GM12878 (cell line): ENCODE measurements at regions not wholly inside any gene's neighbourhood (a gene's known extent, or its start where the extent isn't known, plus 50 kb on each side); places are given as distances from the start of the nearest gene placed in this dataset.

Source experiments
- ATAC-seq: fragments of 200-7000 bp; cut with Tn5 transposase; 3 replicates; pipeline ENCODE4 v1.9.1; 2020; ENCODE audit warnings: mild to moderate bottlenecking, moderate library complexity
- BruUV-seq: library from RNA; stranded (reverse); fragments of 400-500 nt; replicated peaks from 2 replicates; lab custom pipeline; 2021; lab: Mats Ljungman, UMichigan
- CTCF ChIA-PET: fragments of 300-600 bp; sonication (Branson Sonifier 250); formaldehyde crosslinking; extraction: SDS; loops from one replicate; lab custom pipeline; 2021; ENCODE audit warnings: inconsistent platforms; lab: Yijun Ruan, JAX
- POLR2A ChIA-PET: fragments of 350-600 bp; formaldehyde crosslinking; extraction: SDS; loops from one replicate; lab custom pipeline; 2021; ENCODE audit warnings: inconsistent platforms; lab: Charles Lee
- RAD21 ChIA-PET: fragments of 300-600 bp; sonication (Branson Sonifier 250); formaldehyde crosslinking; loops from one replicate; lab custom pipeline; 2023; ENCODE audit warnings: antibody characterized with exemption; ENCODE audit not compliant: unreplicated experiment; lab: Charles Lee
- SMC1A ChIA-PET: fragments of 300-600 bp; sonication (Branson Sonifier 250); formaldehyde crosslinking; loops from one replicate; lab custom pipeline; 2023; ENCODE audit not compliant: unreplicated experiment, uncharacterized antibody; lab: Charles Lee
- DNase-seq: peaks from one replicate; pipeline ENCODE4 v3.0.0-alpha.2; 2011; ENCODE audit warnings: low read depth, low spot score
- FAIRE-seq: peaks from 3 replicates; lab custom pipeline; 2011; peaks lifted over from hg19 to GRCh38; lab: Jason Lieb, UNC
- H2AFZ ChIP-seq: 2 replicates; pipeline ENCODE4 v1.6.0; 2011; ENCODE audit warnings: low read depth, low read length, control low read depth; ENCODE audit not compliant: control insufficient read depth
- H3K27ac ChIP-seq: 2 replicates; pipeline ENCODE4 v1.5.1; 2011; ENCODE audit warnings: control low read depth; ENCODE audit not compliant: control insufficient read depth, insufficient read depth
- H3K27me3 ChIP-seq, 2 experiments: replicated peaks in 1 of 2; 2 replicates each; pipeline versions ENCODE4 v1.6.0 to v1.6.1; 2011; ENCODE audit warnings: low read length in 1 of 2; ENCODE audit not compliant: control insufficient read depth in 2 of 2, insufficient read depth in 2 of 2
- H3K36me3 ChIP-seq, 2 experiments: 2 replicates each; pipeline ENCODE4 v1.5.1; 2011; ENCODE audit warnings: low read length in 1 of 2; ENCODE audit not compliant: control insufficient read depth in 2 of 2, insufficient read depth in 2 of 2
- H3K4me1 ChIP-seq: 2 replicates; pipeline ENCODE4 v1.6.1; 2011; ENCODE audit warnings: mild to moderate bottlenecking, low read length, moderate library complexity, mixed read lengths; ENCODE audit not compliant: control insufficient read depth, insufficient read depth
- H3K4me2 ChIP-seq: 2 replicates; pipeline ENCODE4 v1.6.0; 2011; ENCODE audit warnings: control low read depth; ENCODE audit not compliant: control insufficient read depth, insufficient read depth
- H3K4me3 ChIP-seq: fragments of 200-600 bp; sonication (generic); 2 replicates; pipeline ENCODE4 v1.5.1; 2016
- H3K79me2 ChIP-seq: 2 replicates; pipeline ENCODE4 v1.6.0; 2011; ENCODE audit warnings: low read length; ENCODE audit not compliant: control insufficient read depth, insufficient read depth
- H3K9ac ChIP-seq: 2 replicates; pipeline ENCODE4 v1.8.0; 2011; ENCODE audit warnings: low read length, control low read depth, mixed read lengths; ENCODE audit not compliant: control insufficient read depth, insufficient read depth
- H3K9me3 ChIP-seq: replicated peaks from 3 replicates; pipeline ENCODE4 v1.5.1; 2011; ENCODE audit warnings: mild to moderate bottlenecking, low read length; ENCODE audit not compliant: control insufficient read depth, insufficient read depth
- H4K20me1 ChIP-seq: 2 replicates; pipeline ENCODE4 v1.6.0; 2011; ENCODE audit not compliant: control insufficient read depth, insufficient read depth
- DPF2 ChIP-seq: fragments of 450-650 bp; IDR thresholded peaks from 2 replicates; pipeline ENCODE4 v1.6.1; 2017; ENCODE audit warnings: mild to moderate bottlenecking
- IKZF1 ChIP-seq: fragments of 450-650 bp; conservative IDR thresholded peaks from 2 replicates; pipeline ENCODE4 v1.6.1; 2017; ENCODE audit warnings: antibody characterized with exemption, mild to moderate bottlenecking
- JUNB ChIP-seq: IDR thresholded peaks from 2 replicates; pipeline ENCODE4 v1.6.1; 2016; ENCODE audit warnings: antibody characterized with exemption, mild to moderate bottlenecking
- LARP7 ChIP-seq: fragments of 450-650 bp; IDR thresholded peaks from 2 replicates; pipeline ENCODE4 v1.6.1; 2017; ENCODE audit warnings: mild to moderate bottlenecking
- MTA2 ChIP-seq: fragments of 450-650 bp; IDR thresholded peaks from 2 replicates; pipeline ENCODE4 v1.6.1; 2016; ENCODE audit warnings: low read depth, mild to moderate bottlenecking, moderate library complexity
- POLR2AphosphoS2 ChIP-seq: IDR thresholded peaks from 2 replicates; pipeline ENCODE4 v1.6.1; 2011; ENCODE audit warnings: low read depth, mild to moderate bottlenecking, low read length, improper control_type of control experiment, moderate library complexity
- RAD51 ChIP-seq: fragments of 450-650 bp; IDR thresholded peaks from 2 replicates; pipeline ENCODE4 v1.6.1; 2016; ENCODE audit warnings: moderate library complexity, mild to moderate bottlenecking, inconsistent platforms
- RUNX3 ChIP-seq: IDR thresholded peaks from 2 replicates; pipeline ENCODE4 v1.6.1; 2012; ENCODE audit warnings: low read length, inconsistent platforms
- SIX5 ChIP-seq: IDR thresholded peaks from 2 replicates; pipeline ENCODE4 v1.6.1; 2011; ENCODE audit warnings: mild to moderate bottlenecking, low read depth, low read length, moderate library complexity; ENCODE audit not compliant: severe bottlenecking
- SPI1 ChIP-seq: IDR thresholded peaks from 2 replicates; pipeline ENCODE4 v1.6.1; 2011; ENCODE audit warnings: low read depth, mild to moderate bottlenecking, low read length, moderate library complexity, borderline replicate concordance; ENCODE audit not compliant: insufficient read depth
- TCF12 ChIP-seq: IDR thresholded peaks from 2 replicates; pipeline ENCODE4 v1.6.1; 2011; ENCODE audit warnings: low read depth, mild to moderate bottlenecking, low read length
- WGBS: methylation state at CpG from one replicate; pipeline ENCODE4 v1.1.6; 2016; ENCODE audit warnings: low lambda C conversion rate; ENCODE audit not compliant: insufficient replicate concordance, insufficient coverage; ENCODE audit errors: missing lambda C conversion rate; 5-methylcytosine and 5-hydroxymethylcytosine counted together
- in situ Hi-C: fragments of 300-500 bp; cut with MboI; formaldehyde crosslinking; loops from 9 replicates; pipeline ENCODE4 v1.14.3; 2018; ENCODE audit warnings: mixed read lengths
- intact Hi-C: fragments of 100-400 bp; cut with micrococcal nuclease; formaldehyde crosslinking; loops from one replicate; pipeline ENCODE4 v1.14.2; 2022; ENCODE audit not compliant: unreplicated experiment
- TF ChIP-seq, protein P1 (sequence below): IDR thresholded peaks from 2 replicates; pipeline ENCODE4 v1.6.1; 2011; ENCODE audit warnings: borderline replicate concordance, low read depth, mild to moderate bottlenecking, moderate library complexity, low read length; ENCODE audit not compliant: insufficient read depth, poor library complexity, severe bottlenecking
- TF ChIP-seq, protein P2 (sequence below): IDR thresholded peaks from 2 replicates; pipeline ENCODE4 v1.6.1; 2012; ENCODE audit warnings: low read depth, low read length, improper control_type of control experiment
- TF ChIP-seq, protein P3 (sequence below): fragments of 450-650 bp; formaldehyde crosslinking; IDR thresholded peaks from 2 replicates; pipeline ENCODE4 v1.4.0; 2022; ENCODE audit warnings: mild to moderate bottlenecking, moderate library complexity

DNA sequence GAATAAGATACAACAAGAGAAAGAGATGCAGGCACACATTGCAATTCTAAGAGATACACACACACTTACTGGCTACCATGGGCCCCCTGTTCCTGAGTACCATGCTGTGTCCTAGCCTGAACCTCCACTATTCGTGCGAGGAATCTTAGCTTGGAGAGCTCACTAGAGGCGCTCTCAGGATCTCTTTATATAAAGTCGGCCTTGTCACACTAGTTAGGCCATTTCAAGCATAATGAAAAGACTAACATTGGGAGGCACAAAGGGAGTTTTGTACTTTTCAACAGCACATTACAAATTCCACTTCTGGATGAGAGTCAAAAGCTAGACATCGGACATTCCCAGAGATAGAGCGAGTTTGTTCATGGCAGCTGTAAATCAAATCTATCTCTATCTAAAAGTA, 365.2 kb downstream of the DSEL start (continued):
- TF ChIP-seq, protein P1, sequence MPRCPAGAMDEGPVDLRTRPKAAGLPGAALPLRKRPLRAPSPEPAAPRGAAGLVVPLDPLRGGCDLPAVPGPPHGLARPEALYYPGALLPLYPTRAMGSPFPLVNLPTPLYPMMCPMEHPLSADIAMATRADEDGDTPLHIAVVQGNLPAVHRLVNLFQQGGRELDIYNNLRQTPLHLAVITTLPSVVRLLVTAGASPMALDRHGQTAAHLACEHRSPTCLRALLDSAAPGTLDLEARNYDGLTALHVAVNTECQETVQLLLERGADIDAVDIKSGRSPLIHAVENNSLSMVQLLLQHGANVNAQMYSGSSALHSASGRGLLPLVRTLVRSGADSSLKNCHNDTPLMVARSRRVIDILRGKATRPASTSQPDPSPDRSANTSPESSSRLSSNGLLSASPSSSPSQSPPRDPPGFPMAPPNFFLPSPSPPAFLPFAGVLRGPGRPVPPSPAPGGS, result no peak
- no peak for TF ChIP-seq MTA2

DNA sequence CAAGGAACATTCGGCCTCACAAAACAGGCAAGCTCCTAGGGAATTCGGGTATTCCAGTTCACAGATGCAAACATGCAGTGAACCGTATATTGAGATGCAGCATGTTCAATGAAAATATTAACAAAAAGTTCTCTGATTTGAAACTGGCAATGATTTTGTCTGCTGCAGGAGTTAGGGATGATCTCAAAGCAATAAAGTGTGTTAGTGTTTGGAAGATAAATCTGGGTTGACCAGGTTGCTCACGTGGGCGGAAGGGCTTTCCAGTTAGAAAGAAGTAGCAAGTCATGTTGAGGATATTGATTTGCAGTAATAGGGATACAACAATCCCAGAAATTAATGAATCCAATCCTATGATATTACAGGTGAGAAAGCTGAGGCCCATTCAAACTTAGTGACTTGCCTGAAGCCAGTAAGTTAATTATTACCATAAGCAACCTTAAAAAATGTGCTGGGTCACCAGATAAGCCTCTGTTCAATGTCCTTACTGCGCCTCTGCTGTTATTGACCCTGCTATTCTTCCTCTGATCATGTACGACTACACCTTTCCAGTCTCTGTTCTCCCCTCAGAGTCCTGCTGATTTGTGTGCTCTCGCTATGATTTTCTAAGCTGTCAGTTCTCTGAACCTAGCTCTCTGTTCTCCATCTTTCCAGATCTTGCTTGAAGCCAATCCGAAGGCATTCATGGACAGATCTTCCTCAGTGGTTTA, 370.8 kb downstream of the DSEL start:
- no peaks in the 10 kb centered on the region for H3K4me1 ChIP-seq
- POLR2A ChIA-PET, result no interaction called here
- no TSS peak for BruUV-seq
- ATAC-seq (no peak; the same call in 2 of the 3 replicates), FAIRE-seq (no peak), DNase-seq (no peak)
- no peaks in the 10 kb centered on the region for H4K20me1 ChIP-seq
- CTCF ChIA-PET, result interaction anchor here (1.6 to 1.8 kb wide), 2 partner anchors 9 to 44 kb away, joined by 4 to 5 read pairs; no protein-coding TSS in a partner anchor
- in situ Hi-C loops, result no loop called here
- intact Hi-C loops, result no loop called here
- H3K27me3 ChIP-seq, result no peaks in the 10 kb centered on the region
- no peak overlapping the region for H3K9ac ChIP-seq
- no peak overlapping the region for H3K4me3 ChIP-seq
- WGBS, result 51% methylated on average over 9 of the region's 9 CpGs
- H3K36me3 ChIP-seq, result no peaks in the 10 kb centered on the region
- RAD21 ChIA-PET, result no interaction called here
- H3K27ac ChIP-seq, result no peak overlapping the region
- SMC1A ChIA-PET, result interaction anchor here (0.7 kb wide), 1 partner anchor 10 kb away, joined by 3 read pairs; no protein-coding TSS in a partner anchor
- H2AFZ ChIP-seq, result no peak overlapping the region
- no peak overlapping the region for H3K4me2 ChIP-seq
- no peaks in the 10 kb centered on the region for H3K9me3 ChIP-seq
- H3K79me2 ChIP-seq, result no peaks in the 10 kb centered on the region
- no peak for TF ChIP-seq JUNB
- no peak for TF ChIP-seq IKZF1
- TF ChIP-seq SIX5, result no peak
- no peak for TF ChIP-seq TCF12
- no peak for TF ChIP-seq DPF2
- no peak for TF ChIP-seq RUNX3
- no peak for TF ChIP-seq LARP7
- no peak for TF ChIP-seq SPI1
- TF ChIP-seq, protein P1, result no peak
- no peak for TF ChIP-seq RAD51
- TF ChIP-seq, protein P2, sequence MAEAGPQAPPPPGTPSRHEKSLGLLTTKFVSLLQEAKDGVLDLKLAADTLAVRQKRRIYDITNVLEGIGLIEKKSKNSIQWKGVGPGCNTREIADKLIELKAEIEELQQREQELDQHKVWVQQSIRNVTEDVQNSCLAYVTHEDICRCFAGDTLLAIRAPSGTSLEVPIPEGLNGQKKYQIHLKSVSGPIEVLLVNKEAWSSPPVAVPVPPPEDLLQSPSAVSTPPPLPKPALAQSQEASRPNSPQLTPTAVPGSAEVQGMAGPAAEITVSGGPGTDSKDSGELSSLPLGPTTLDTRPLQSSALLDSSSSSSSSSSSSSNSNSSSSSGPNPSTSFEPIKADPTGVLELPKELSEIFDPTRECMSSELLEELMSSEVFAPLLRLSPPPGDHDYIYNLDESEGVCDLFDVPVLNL, result no peak
- no peak for TF ChIP-seq POLR2AphosphoS2
- TF ChIP-seq, protein P3, sequence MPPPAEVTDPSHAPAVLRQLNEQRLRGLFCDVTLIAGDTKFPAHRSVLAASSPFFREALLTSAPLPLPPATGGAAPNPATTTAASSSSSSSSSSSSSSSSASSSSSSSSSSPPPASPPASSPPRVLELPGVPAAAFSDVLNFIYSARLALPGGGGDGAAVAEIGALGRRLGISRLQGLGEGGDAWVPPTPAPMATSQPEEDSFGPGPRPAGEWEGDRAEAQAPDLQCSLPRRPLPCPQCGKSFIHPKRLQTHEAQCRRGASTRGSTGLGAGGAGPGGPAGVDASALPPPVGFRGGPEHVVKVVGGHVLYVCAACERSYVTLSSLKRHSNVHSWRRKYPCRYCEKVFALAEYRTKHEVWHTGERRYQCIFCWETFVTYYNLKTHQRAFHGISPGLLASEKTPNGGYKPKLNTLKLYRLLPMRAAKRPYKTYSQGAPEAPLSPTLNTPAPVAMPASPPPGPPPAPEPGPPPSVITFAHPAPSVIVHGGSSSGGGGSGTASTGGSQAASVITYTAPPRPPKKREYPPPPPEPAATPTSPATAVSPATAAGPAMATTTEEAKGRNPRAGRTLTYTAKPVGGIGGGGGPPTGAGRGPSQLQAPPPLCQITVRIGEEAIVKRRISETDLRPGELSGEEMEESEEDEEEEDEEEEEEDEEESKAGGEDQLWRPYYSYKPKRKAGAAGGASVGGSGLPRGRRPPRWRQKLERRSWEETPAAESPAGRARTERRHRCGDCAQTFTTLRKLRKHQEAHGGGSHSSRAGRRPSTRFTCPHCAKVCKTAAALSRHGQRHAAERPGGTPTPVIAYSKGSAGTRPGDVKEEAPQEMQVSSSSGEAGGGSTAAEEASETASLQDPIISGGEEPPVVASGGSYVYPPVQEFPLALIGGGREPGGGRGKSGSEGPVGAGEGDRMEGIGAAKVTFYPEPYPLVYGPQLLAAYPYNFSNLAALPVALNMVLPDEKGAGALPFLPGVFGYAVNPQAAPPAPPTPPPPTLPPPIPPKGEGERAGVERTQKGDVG (CRISPR knock-in tag), result no peak
